ENCODE measurements at regions not wholly inside any gene's neighbourhood (a gene's known extent, or its start where the extent isn't known, plus 50 kb on each side); places are given as distances from the start of the nearest gene placed in this dataset.
"Not testable (repeated sequence)": the region's sequence is repeated elsewhere in the genome, so short reads cannot be mapped to it uniquely, and the experiment has no call there.

DNA sequence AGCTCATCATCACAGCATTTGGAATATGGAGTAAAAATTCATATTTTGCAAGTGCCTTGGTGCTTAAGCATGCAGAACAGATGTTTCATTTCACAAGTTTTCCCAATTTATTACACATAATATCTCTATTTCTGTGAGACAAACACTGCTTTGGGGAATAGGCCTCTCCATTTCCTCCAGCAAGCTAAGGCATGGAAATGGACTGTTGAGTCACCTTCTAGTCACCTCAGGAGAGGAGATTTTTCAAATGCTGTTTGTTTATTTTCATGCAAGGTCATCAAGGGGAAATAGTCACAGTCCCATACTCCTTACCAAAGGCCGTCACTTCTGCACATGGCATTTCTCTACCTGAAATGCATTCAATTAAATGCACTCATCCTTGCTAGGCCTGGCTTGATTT, 57.4 kb upstream of the NUTM2D start:
- not testable (repeated sequence) for DNase-seq (ENCODE audit: low spot score)

DNA sequence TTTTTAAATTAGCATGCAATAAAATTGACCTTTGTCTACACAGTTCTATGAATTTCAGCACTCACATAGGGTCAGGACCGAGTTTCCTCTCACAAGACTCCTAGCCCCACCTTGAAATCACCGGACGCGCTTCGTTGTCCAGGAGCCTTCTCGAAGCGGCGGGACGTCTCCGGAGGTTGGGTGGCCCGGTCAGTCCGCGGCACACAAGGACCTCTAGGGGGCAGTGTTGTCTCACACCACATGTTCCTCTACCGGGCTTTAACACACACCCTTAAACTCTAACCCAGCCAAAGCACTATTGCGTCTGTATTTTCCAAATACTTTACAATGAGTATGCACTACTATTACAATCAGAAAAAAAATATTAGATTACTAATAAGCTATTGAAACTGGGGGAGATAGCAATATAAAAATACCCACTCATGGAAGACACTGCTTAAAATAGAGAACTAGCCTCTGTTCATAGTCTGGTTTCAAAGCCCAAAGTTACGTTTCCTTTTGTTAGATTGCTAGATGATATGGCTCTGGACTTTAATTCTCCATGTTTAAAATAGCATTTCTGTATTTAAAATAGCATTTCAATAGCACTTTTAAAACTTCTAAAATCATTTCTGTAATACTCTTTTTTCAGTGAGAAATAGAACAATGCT, 56.0 kb upstream of the NUTM2D start:
- not testable (repeated sequence) for DNase-seq (ENCODE audit: low spot score)

DNA sequence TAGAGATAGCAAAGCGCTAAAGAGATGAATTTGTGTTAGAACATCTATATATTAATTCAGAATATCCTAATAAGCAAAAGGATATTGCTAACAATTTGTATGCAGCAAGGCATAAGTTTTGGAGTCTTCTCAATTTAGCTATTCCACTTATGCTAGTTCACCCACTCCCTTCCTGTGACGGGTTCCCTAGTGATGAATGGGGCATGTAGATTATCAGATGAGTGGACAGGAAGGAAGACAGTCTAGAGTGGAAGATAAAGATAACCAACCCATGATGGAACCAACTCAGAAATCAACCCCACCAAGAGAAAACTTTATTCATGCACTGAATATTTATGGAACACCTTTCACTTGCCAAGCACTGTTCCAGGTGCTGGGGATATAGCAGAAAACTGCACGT, 55.4 kb upstream of the NUTM2D start:
- DNase-seq (ENCODE audit: low spot score) = peak; percentile 11

DNA sequence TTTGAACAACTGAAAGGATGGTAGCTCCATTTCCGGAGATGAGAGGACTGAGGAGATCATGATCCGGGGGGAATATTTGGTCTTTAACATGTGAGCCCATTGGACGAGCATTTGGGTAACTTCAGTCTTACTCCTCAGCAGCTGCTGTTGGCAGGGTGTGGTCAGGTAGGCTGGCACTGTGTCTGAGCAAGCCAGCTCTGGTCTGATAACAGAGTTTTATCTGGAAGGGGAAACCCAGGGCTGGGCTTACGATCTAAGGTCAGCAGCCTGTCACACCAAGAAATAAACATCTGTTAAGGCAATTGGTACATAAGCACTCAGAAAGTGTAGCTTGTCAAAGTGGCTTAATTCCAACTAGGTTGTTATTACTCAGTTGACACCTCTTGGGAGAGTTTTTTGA, 53.8 kb upstream of the NUTM2D start:
- not testable (repeated sequence) for DNase-seq (ENCODE audit: low spot score)

DNA sequence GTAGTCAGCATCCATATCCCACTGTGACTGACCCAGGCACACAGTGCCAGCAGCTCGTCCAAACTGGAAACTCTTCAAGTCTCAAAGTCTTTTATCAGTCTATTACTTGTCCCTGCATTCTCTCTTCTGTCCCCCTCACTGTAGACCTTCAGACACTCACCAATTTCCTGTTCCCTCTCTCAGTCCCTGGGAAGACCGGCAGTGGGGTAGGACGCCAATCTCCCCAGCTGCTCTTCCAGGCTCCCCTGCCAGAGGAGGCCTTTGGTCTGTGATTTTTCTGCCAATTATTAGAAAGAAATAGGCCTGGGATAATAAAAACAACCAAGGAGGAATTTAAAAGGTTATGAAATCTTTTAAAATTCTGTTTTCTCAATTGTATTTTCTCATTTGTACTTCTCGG, 50.9 kb upstream of the NUTM2D start:
- not testable (repeated sequence) for DNase-seq (ENCODE audit: low spot score)
